HEK293 (cell line): ENCODE measurements at regions not wholly inside any gene's neighbourhood (a gene's known extent, or its start where the extent isn't known, plus 50 kb on each side); places are given as distances from the start of the nearest gene placed in this dataset.

Experiments
- CTCF ChIA-PET: fragments of 350-600 bp; formaldehyde crosslinking; extraction: SDS; loops from one replicate; lab custom pipeline; 2021; ENCODE audit warnings: antibody characterized with exemption; lab: Yijun Ruan, JAX
- POLR2A ChIA-PET: fragments of 300-600 bp; formaldehyde crosslinking; extraction: SDS; loops from one replicate; lab custom pipeline; 2020; ENCODE audit warnings: antibody characterized with exemption, inconsistent platforms; lab: Yijun Ruan, JAX
- H3K27ac ChIP-seq: fragments of 200-500 bp; sonication (Bioruptor generic); 2 replicates; pipeline ENCODE4 v1.5.1; 2014; ENCODE audit warnings: low read depth, low read length, control low read depth, inconsistent platforms; ENCODE audit errors: extremely low read depth
- H3K36me3 ChIP-seq, 2 experiments: fragments of 200-500 bp in 1 of 2; sonication (Bioruptor generic) in 1 of 2; 1 replicate in 1 of 2; 2 replicates in 1 of 2; pipeline ENCODE4 v1.5.1; 2014 to 2017; ENCODE audit warnings: inconsistent platforms in 2 of 2, low read length in 2 of 2; ENCODE audit not compliant: control insufficient read depth in 2 of 2, insufficient read depth in 1 of 2
- H3K4me1 ChIP-seq: fragments of 200-500 bp; sonication (Bioruptor generic); 2 replicates; pipeline ENCODE4 v1.5.1; 2014; ENCODE audit warnings: mild to moderate bottlenecking, low read length, inconsistent platforms; ENCODE audit not compliant: control insufficient read depth, insufficient read depth
- H3K4me3 ChIP-seq: 2 replicates; pipeline ENCODE4 v1.5.1; 2011; ENCODE audit warnings: low read depth, mild to moderate bottlenecking, control low read depth, low read length, moderate library complexity
- H3K9me3 ChIP-seq: fragments of 200-500 bp; sonication (Bioruptor generic); 2 replicates; pipeline ENCODE4 v1.5.1; 2014; ENCODE audit warnings: low read depth, low read length, inconsistent platforms; ENCODE audit not compliant: control insufficient read depth, insufficient read depth
- BCL11A ChIP-seq: fragments of 450-650 bp; formaldehyde crosslinking; IDR thresholded peaks from 2 replicates; pipeline ENCODE4 v1.5.1; 2016; ENCODE audit warnings: low read depth, missing biosample characterization, missing genetic modification characterization
- HOXA7 ChIP-seq: sonication (generic); formaldehyde crosslinking; IDR thresholded peaks from 2 replicates; pipeline ENCODE4 v1.8.1; 2022; ENCODE audit warnings: missing genetic modification reagents, borderline replicate concordance
- OVOL3 ChIP-seq: fragments of 450-650 bp; formaldehyde crosslinking; IDR thresholded peaks from 2 replicates; pipeline ENCODE4 v1.5.1; 2016; ENCODE audit warnings: missing biosample characterization, missing genetic modification characterization
- SETDB1 ChIP-seq: IDR thresholded peaks from one replicate; pipeline ENCODE4 v1.6.1; 2017; ENCODE audit warnings: mild to moderate bottlenecking, low read length, moderate library complexity, mixed read lengths; ENCODE audit not compliant: insufficient read length
- ZBTB48 ChIP-seq: fragments of 450-650 bp; formaldehyde crosslinking; IDR thresholded peaks from 2 replicates; pipeline ENCODE4 v1.5.1; 2016; ENCODE audit warnings: missing biosample characterization, missing genetic modification characterization
- ZBTB7A ChIP-seq: fragments of 450-650 bp; formaldehyde crosslinking; IDR thresholded peaks from 2 replicates; pipeline ENCODE4 v1.5.1; 2016; ENCODE audit warnings: low read depth, missing biosample characterization, missing genetic modification characterization
- ZNF19 ChIP-seq: fragments of 450-650 bp; formaldehyde crosslinking; IDR thresholded peaks from 2 replicates; pipeline ENCODE4; 2016; ENCODE audit warnings: missing biosample characterization, missing genetic modification characterization, low read depth
- ZNF426 ChIP-seq: fragments of 450-650 bp; formaldehyde crosslinking; IDR thresholded peaks from 2 replicates; pipeline ENCODE4 v1.5.1; 2017; ENCODE audit warnings: missing biosample characterization, missing genetic modification characterization, mild to moderate bottlenecking, inconsistent platforms, moderate library complexity
- ZNF549 ChIP-seq: fragments of 450-650 bp; IDR thresholded peaks from 2 replicates; pipeline ENCODE4 v1.5.1; 2018; ENCODE audit warnings: missing biosample characterization, missing genetic modification characterization, mild to moderate bottlenecking, inconsistent platforms, moderate library complexity
- ZNF560 ChIP-seq: fragments of 450-650 bp; formaldehyde crosslinking; IDR thresholded peaks from 2 replicates; pipeline ENCODE4 v1.5.1; 2017; ENCODE audit warnings: missing biosample characterization, missing genetic modification characterization, borderline replicate concordance
- ZNF596 ChIP-seq: fragments of 450-650 bp; IDR thresholded peaks from 2 replicates; pipeline ENCODE4 v1.5.0; 2018; ENCODE audit warnings: missing biosample characterization, mild to moderate bottlenecking, missing genetic modification characterization, moderate library complexity
- ZNF701 ChIP-seq: fragments of 450-650 bp; formaldehyde crosslinking; IDR thresholded peaks from 2 replicates; pipeline ENCODE4 v1.5.1; 2016; ENCODE audit warnings: missing biosample characterization, missing genetic modification characterization
- ZNF785 ChIP-seq: fragments of 450-650 bp; formaldehyde crosslinking; IDR thresholded peaks from 2 replicates; pipeline ENCODE4 v1.5.1; 2016; ENCODE audit warnings: missing biosample characterization, missing genetic modification characterization
- ZSCAN16 ChIP-seq: fragments of 450-650 bp; formaldehyde crosslinking; IDR thresholded peaks from 2 replicates; pipeline ENCODE4 v1.5.1; 2016; ENCODE audit warnings: missing biosample characterization, missing genetic modification characterization
- TF ChIP-seq, protein P1 (sequence below): fragments of 450-650 bp; formaldehyde crosslinking; conservative IDR thresholded peaks from 2 replicates; pipeline ENCODE4 v1.5.1; 2016; ENCODE audit warnings: low read depth, missing biosample characterization, missing genetic modification characterization
- TF ChIP-seq, protein P2 (sequence below): fragments of 450-650 bp; formaldehyde crosslinking; IDR thresholded peaks from 2 replicates; pipeline ENCODE4 v1.5.1; 2016; ENCODE audit warnings: missing biosample characterization, missing genetic modification characterization
- TF ChIP-seq, protein P3 (sequence below): fragments of 450-650 bp; formaldehyde crosslinking; IDR thresholded peaks from 2 replicates; pipeline ENCODE4 v1.5.1; 2016; ENCODE audit warnings: missing biosample characterization, missing genetic modification characterization
- TF ChIP-seq, protein P4 (sequence below): fragments of 450-650 bp; IDR thresholded peaks from 2 replicates; pipeline ENCODE4 v1.5.1; 2018; ENCODE audit warnings: missing biosample characterization, missing genetic modification characterization

DNA sequence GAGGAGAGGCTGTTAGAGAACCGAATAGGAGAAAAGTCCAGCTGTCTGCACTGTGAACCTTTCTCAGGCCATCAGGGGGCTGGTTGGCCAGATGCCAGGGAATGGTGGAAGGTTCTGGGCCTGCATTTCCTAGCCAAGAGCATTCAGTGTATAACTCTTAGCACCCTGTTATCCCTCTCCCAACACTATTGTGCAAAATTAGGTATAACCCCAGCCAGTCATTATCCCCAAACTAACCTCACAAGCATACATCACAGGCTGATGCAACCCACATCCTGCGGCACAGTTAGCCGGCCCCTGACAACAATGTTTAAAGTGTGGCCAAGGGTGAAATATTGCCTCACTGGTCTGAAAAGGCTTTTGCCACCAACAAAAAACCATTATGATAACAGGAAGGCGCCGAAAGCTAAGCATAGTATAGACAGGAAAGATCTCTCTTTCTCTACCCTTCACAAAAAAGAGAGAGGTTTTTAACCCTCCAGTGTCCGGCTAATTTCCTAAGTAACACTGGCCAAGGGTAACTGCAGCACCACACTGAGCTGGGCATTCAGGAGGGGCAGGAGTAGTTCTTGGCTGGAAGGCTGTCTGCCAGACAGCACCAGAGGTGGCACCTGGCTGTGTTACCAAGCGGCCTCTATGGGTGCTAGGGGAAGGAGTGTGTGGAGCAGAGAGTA, 77.3 kb upstream of the BCAR3 start:
- ChIA-PET POLR2A (no interaction called here), CTCF (interaction anchor here (1.1 to 3.8 kb wide), 3 partner anchors 13 to 55 kb away, joined by 3 to 8 read pairs (median 3); no protein-coding TSS in a partner anchor)
- no peak overlapping the region for H3K4me3 ChIP-seq
- no peaks in the 10 kb centered on the region for H3K36me3 ChIP-seq
- H3K9me3 ChIP-seq = no peaks in the 10 kb centered on the region
- no peak overlapping the region for H3K27ac ChIP-seq
- H3K4me1 ChIP-seq = no peaks in the 10 kb centered on the region
- TF ChIP-seq BCL11A (tag by site-specific recombination) (no peak), ZNF549 (no peak), OVOL3 (tag by site-specific recombination) (no peak), SETDB1 (no peak), ZBTB7A (tag by site-specific recombination) (no peak), ZNF701 (no peak), ZNF19 (tag by site-specific recombination) (no peak), ZSCAN16 (tag by site-specific recombination) (no peak), ZBTB48 (tag by site-specific recombination) (no peak), ZNF560 (no peak), ZNF426 (no peak), ZNF596 (tag by site-specific recombination) (no peak), HOXA7 (CRISPR knock-in tag) (no peak), ZNF785 (tag by site-specific recombination) (no peak)
- TF ChIP-seq, protein P1, sequence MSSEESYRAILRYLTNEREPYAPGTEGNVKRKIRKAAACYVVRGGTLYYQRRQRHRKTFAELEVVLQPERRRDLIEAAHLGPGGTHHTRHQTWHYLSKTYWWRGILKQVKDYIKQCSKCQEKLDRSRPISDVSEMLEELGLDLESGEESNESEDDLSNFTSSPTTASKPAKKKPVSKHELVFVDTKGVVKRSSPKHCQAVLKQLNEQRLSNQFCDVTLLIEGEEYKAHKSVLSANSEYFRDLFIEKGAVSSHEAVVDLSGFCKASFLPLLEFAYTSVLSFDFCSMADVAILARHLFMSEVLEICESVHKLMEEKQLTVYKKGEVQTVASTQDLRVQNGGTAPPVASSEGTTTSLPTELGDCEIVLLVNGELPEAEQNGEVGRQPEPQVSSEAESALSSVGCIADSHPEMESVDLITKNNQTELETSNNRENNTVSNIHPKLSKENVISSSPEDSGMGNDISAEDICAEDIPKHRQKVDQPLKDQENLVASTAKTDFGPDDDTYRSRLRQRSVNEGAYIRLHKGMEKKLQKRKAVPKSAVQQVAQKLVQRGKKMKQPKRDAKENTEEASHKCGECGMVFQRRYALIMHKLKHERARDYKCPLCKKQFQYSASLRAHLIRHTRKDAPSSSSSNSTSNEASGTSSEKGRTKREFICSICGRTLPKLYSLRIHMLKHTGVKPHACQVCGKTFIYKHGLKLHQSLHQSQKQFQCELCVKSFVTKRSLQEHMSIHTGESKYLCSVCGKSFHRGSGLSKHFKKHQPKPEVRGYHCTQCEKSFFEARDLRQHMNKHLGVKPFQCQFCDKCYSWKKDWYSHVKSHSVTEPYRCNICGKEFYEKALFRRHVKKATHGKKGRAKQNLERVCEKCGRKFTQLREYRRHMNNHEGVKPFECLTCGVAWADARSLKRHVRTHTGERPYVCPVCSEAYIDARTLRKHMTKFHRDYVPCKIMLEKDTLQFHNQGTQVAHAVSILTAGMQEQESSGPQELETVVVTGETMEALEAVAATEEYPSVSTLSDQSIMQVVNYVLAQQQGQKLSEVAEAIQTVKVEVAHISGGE = no peak
- TF ChIP-seq, protein P2, sequence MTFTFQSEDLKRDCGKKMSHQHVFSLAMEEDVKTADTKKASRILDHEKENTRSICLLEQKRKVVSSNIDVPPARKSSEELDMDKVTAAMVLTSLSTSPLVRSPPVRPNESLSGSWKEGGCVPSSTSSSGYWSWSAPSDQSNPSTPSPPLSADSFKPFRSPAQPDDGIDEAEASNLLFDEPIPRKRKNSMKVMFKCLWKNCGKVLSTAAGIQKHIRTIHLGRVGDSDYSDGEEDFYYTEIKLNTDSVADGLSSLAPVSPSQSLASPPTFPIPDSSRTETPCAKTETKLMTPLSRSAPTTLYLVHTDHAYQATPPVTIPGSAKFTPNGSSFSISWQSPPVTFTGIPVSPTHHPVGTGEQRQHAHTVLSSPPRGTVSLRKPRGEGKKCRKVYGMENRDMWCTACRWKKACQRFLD (tag by site-specific recombination) = no peak
- TF ChIP-seq, protein P3, sequence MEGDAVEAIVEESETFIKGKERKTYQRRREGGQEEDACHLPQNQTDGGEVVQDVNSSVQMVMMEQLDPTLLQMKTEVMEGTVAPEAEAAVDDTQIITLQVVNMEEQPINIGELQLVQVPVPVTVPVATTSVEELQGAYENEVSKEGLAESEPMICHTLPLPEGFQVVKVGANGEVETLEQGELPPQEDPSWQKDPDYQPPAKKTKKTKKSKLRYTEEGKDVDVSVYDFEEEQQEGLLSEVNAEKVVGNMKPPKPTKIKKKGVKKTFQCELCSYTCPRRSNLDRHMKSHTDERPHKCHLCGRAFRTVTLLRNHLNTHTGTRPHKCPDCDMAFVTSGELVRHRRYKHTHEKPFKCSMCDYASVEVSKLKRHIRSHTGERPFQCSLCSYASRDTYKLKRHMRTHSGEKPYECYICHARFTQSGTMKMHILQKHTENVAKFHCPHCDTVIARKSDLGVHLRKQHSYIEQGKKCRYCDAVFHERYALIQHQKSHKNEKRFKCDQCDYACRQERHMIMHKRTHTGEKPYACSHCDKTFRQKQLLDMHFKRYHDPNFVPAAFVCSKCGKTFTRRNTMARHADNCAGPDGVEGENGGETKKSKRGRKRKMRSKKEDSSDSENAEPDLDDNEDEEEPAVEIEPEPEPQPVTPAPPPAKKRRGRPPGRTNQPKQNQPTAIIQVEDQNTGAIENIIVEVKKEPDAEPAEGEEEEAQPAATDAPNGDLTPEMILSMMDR (tag by site-specific recombination) = no peak
- TF ChIP-seq, protein P4, sequence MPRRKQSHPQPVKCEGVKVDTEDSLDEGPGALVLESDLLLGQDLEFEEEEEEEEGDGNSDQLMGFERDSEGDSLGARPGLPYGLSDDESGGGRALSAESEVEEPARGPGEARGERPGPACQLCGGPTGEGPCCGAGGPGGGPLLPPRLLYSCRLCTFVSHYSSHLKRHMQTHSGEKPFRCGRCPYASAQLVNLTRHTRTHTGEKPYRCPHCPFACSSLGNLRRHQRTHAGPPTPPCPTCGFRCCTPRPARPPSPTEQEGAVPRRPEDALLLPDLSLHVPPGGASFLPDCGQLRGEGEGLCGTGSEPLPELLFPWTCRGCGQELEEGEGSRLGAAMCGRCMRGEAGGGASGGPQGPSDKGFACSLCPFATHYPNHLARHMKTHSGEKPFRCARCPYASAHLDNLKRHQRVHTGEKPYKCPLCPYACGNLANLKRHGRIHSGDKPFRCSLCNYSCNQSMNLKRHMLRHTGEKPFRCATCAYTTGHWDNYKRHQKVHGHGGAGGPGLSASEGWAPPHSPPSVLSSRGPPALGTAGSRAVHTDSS (tag by site-specific recombination) = no peak
